HG02970 (cell line): ENCODE measurements at regions not wholly inside any gene's neighbourhood (a gene's known extent, or its start where the extent isn't known, plus 50 kb on each side); places are given as distances from the start of the nearest gene placed in this dataset.
"Not testable (repeated sequence)": the region's sequence is repeated elsewhere in the genome, so short reads cannot be mapped to it uniquely, and the experiment has no call there.

Experiments
- ATAC-seq: cut with Tn5 transposase; IDR thresholded peaks from one replicate; pipeline ENCODE4 v1.9.1; 2021; ENCODE audit warnings: mild to moderate bottlenecking, moderate library complexity, moderate number of reproducible peaks; ENCODE audit not compliant: unreplicated experiment, low FRiP score

- no peak for ATAC-seq
Observed at GRCh38 chr7:136138991-136139390, 161.8 kb upstream of the MTPN start.

GRCh38 chr7:136136906-136137454, 159.8 kb upstream of the MTPN start:
- no peak for ATAC-seq

GRCh38 chr7:136134503-136134902, 157.3 kb upstream of the MTPN start:
- no peak for ATAC-seq

- ATAC-seq = no peak
Observed at GRCh38 chr7:136133551-136133950, 156.4 kb upstream of the MTPN start.

- ATAC-seq = no peak
Observed at GRCh38 chr7:136131304-136131630, 154.1 kb upstream of the MTPN start.

GRCh38 chr7:136130511-136131303, 153.5 kb upstream of the MTPN start:
- no peak for ATAC-seq

- no peak for ATAC-seq
Observed at GRCh38 chr7:136128050-136128449, 150.9 kb upstream of the MTPN start.

- ATAC-seq = no peak
Observed at GRCh38 chr7:136123352-136123751, 146.2 kb upstream of the MTPN start.

GRCh38 chr7:136122026-136122425, 144.9 kb upstream of the MTPN start:
- ATAC-seq = no peak

GRCh38 chr7:136117539-136117938, 140.4 kb upstream of the MTPN start:
- ATAC-seq = no peak

GRCh38 chr7:136116186-136116585, 139.0 kb upstream of the MTPN start:
- ATAC-seq = no peak

- peak; percentile 92 for ATAC-seq
Observed at GRCh38 chr7:136114966-136115762, 138.0 kb upstream of the MTPN start.

- ATAC-seq = not testable (repeated sequence)
Observed at GRCh38 chr7:136114467-136114866, 137.3 kb upstream of the MTPN start.

- not testable (repeated sequence) for ATAC-seq
Observed at GRCh38 chr7:136109037-136109436, 131.9 kb upstream of the MTPN start.

- ATAC-seq = no peak
Observed at GRCh38 chr7:136105191-136105590, 128.0 kb upstream of the MTPN start.

GRCh38 chr7:136104269-136104603, 127.1 kb upstream of the MTPN start:
- no peak for ATAC-seq

GRCh38 chr7:136103545-136104268, 126.5 kb upstream of the MTPN start:
- no peak for ATAC-seq

GRCh38 chr7:136102881-136103280, 125.7 kb upstream of the MTPN start:
- ATAC-seq = no peak

GRCh38 chr7:136092714-136093113, 115.6 kb upstream of the MTPN start:
- ATAC-seq = not testable (repeated sequence)

GRCh38 chr7:136087881-136088280, 110.7 kb upstream of the MTPN start:
- no peak for ATAC-seq

- peak; percentile 84 for ATAC-seq
Observed at GRCh38 chr7:136086712-136087111, 109.6 kb upstream of the MTPN start.
